GM20431 (cell line): ENCODE measurements at regions not wholly inside any gene's neighbourhood (a gene's known extent, or its start where the extent isn't known, plus 50 kb on each side); places are given as distances from the start of the nearest gene placed in this dataset.

ENCODE experiments used
- in situ Hi-C: fragments of 300-500 bp; cut with MseI, MboI; formaldehyde crosslinking; loops from one replicate; pipeline ENCODE4 v1.15.0; 2020; ENCODE audit warnings: low sequenced_read_pairs; ENCODE audit not compliant: unreplicated experiment

- in situ Hi-C loops: no loop called here
Measured at GRCh38 chr5:144958002-144958401, 787.3 kb downstream of the KCTD16 start.

- in situ Hi-C loops: no loop called here
Measured at GRCh38 chr5:144950996-144951395, 780.3 kb downstream of the KCTD16 start.

- in situ Hi-C loops: no loop called here
Measured at GRCh38 chr5:144947023-144947422, 776.4 kb downstream of the KCTD16 start.

GRCh38 chr5:144945503-144945902 is 774.8 kb downstream of the KCTD16 start:
- in situ Hi-C loops: no loop called here

GRCh38 chr5:144944936-144945335 is 774.3 kb downstream of the KCTD16 start:
- in situ Hi-C loops: no loop called here

- in situ Hi-C loops: no loop called here
Measured at GRCh38 chr5:144941004-144941403, 770.3 kb downstream of the KCTD16 start.

GRCh38 chr5:144918371-144918770 is 747.7 kb downstream of the KCTD16 start:
- in situ Hi-C loops: no loop called here

GRCh38 chr5:144915452-144915851 is 744.8 kb downstream of the KCTD16 start:
- in situ Hi-C loops: no loop called here

GRCh38 chr5:144913661-144914060 is 743.0 kb downstream of the KCTD16 start:
- in situ Hi-C loops: no loop called here

- in situ Hi-C loops: no loop called here
Measured at GRCh38 chr5:144896473-144896872, 725.8 kb downstream of the KCTD16 start.

- in situ Hi-C loops: no loop called here
Measured at GRCh38 chr5:144886668-144887067, 716.0 kb downstream of the KCTD16 start.

- in situ Hi-C loops: no loop called here
Measured at GRCh38 chr5:144882739-144883283, 712.1 kb downstream of the KCTD16 start.

- in situ Hi-C loops: no loop called here
Measured at GRCh38 chr5:144880513-144880912, 709.8 kb downstream of the KCTD16 start.

- in situ Hi-C loops: no loop called here
Measured at GRCh38 chr5:144876990-144877389, 706.3 kb downstream of the KCTD16 start.

- in situ Hi-C loops: no loop called here
Measured at GRCh38 chr5:144873076-144873475, 702.4 kb downstream of the KCTD16 start.

GRCh38 chr5:144864118-144864517 is 693.4 kb downstream of the KCTD16 start:
- in situ Hi-C loops: no loop called here

- in situ Hi-C loops: no loop called here
Measured at GRCh38 chr5:144857454-144857853, 686.8 kb downstream of the KCTD16 start.

- in situ Hi-C loops: no loop called here
Measured at GRCh38 chr5:144844086-144844485, 673.4 kb downstream of the KCTD16 start.

GRCh38 chr5:144832416-144832815 is 661.7 kb downstream of the KCTD16 start:
- in situ Hi-C loops: no loop called here

GRCh38 chr5:144831650-144832049 is 661.0 kb downstream of the KCTD16 start:
- in situ Hi-C loops: no loop called here

- in situ Hi-C loops: no loop called here
Measured at GRCh38 chr5:144822503-144822902, 651.8 kb downstream of the KCTD16 start.

GRCh38 chr5:144820278-144820677 is 649.6 kb downstream of the KCTD16 start:
- in situ Hi-C loops: no loop called here

- in situ Hi-C loops: no loop called here
Measured at GRCh38 chr5:144815131-144815530, 644.5 kb downstream of the KCTD16 start.
